Mononuclear cell (primary cell): ENCODE measurements at regions not wholly inside any gene's neighbourhood (a gene's known extent, or its start where the extent isn't known, plus 50 kb on each side); places are given as distances from the start of the nearest gene placed in this dataset.

Source experiments
- H3K27me3 ChIP-seq: 2 replicates; pipeline ENCODE4 v1.6.0; 2011; ENCODE audit warnings: low read length, control low read depth; ENCODE audit not compliant: insufficient read depth
- H3K4me1 ChIP-seq: 2 replicates; pipeline ENCODE4 v1.5.1; 2011; ENCODE audit warnings: mild to moderate bottlenecking, low read length, control low read depth; ENCODE audit not compliant: insufficient read depth
- H3K4me3 ChIP-seq: 2 replicates; pipeline ENCODE4 v1.5.1; 2011; ENCODE audit warnings: mild to moderate bottlenecking, low read length, moderate library complexity
- H3K9me3 ChIP-seq: 2 replicates; pipeline ENCODE4 v1.5.1; 2011; ENCODE audit warnings: low read depth, mild to moderate bottlenecking, control low read depth, low read length

- Histone ChIP-seq H3K27me3 (no peaks in the 10 kb centered on the region), H3K4me3 (no peak overlapping the region), H3K4me1 (no peaks in the 10 kb centered on the region), H3K9me3 (no peaks in the 10 kb centered on the region)
These were observed 613.3 kb upstream of the CADM1 start for GRCh38 chr11:116117331-116118137.

DNA sequence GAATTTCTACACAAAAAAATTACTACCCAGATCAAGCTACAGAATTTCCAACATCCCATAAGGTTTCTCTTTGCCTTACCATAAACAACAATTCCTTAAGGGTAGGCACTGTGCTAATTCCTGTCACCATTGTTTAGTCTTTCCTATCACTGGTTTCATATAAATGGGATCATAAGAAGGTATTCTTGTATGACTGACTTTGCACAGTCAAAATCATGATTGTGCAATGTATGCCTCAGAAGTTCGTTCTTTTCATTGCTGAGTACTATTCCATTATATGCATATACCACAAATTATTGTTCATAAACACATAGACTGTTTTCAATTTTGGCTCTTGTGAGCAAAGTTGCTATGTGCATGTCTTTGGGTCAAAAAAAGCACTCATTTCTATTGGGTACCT lies 611.6 kb upstream of the CADM1 start:
- no peak overlapping the region for H3K4me3 ChIP-seq
- no peaks in the 10 kb centered on the region for H3K9me3 ChIP-seq
- H3K27me3 ChIP-seq = no peaks in the 10 kb centered on the region
- no peaks in the 10 kb centered on the region for H3K4me1 ChIP-seq

DNA sequence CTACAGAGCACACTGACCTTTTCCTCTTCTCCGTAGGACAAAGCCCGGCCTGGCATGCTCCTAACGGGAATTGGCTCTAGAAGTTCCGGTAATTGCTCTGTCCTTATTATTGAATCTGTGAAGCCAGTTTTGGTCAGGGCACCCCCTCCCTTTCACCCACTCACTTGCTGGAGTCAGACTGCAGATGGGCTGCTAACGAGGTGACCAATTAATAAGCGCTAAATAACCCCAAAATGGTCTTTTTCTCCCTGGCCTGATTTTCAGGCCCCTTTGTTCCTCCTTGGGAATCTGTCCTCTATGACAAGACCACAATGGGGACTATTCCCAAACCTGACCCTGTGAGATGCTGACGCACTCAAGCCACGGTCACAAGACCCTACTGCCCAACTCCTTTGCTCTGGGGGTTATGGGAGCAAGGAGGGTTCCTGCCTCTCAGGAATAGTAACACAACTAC lies 610.0 kb upstream of the CADM1 start:
- Histone ChIP-seq H3K9me3 (no peaks in the 10 kb centered on the region), H3K27me3 (no peaks in the 10 kb centered on the region), H3K4me1 (no peaks in the 10 kb centered on the region), H3K4me3 (no peak overlapping the region)

DNA sequence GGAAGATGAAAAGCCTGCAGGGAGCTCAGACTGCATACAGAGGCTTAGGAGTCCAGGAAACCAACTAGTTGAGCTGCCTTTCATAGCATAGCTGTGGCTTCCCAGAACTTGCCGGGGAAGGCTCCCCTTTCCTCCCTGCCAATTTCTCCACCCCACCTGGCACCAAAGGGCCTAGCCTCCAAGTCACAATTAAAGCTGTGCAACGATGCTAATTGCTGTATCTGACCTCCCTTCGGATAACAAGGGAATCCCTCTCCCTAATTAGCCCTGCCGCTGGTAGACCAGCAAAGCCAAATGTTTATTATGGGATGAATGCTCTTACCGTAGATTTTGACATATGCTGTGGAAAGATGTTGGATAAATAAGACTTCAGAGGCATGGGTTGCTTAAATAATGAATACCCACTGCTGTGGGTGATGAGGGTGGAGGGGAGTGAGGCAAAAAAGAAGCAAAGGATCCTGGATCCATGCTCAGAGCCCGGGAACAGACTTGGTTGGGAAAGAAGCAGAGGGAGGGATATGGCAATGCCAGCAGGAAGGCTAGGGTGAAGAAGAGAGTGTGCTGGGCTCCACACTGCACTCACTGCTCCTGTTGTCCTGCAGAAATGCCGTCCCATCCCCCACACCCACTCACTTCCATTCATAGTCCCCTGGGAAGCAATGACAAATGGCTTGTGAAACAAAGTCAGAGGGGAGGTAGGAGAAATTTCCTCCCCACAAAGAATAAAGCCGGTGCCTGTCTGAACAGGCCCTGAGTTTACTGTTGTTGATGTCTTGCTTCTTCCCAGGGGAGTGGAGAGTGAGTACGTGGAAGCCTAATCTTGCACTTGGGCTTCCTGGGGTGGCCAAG lies 608.1 kb upstream of the CADM1 start:
- no peak overlapping the region for H3K4me3 ChIP-seq

GRCh38 chr11:116111546-116111945 lies 607.3 kb upstream of the CADM1 start:
- H3K4me1 ChIP-seq = no peaks in the 10 kb centered on the region
- no peak overlapping the region for H3K4me3 ChIP-seq
- no peaks in the 10 kb centered on the region for H3K9me3 ChIP-seq
- H3K27me3 ChIP-seq = no peaks in the 10 kb centered on the region

More for the DNA sequence above, 608.1 kb upstream of the CADM1 start:
- Histone ChIP-seq H3K27me3 (no peaks in the 10 kb centered on the region), H3K9me3 (no peaks in the 10 kb centered on the region), H3K4me1 (no peaks in the 10 kb centered on the region)

DNA sequence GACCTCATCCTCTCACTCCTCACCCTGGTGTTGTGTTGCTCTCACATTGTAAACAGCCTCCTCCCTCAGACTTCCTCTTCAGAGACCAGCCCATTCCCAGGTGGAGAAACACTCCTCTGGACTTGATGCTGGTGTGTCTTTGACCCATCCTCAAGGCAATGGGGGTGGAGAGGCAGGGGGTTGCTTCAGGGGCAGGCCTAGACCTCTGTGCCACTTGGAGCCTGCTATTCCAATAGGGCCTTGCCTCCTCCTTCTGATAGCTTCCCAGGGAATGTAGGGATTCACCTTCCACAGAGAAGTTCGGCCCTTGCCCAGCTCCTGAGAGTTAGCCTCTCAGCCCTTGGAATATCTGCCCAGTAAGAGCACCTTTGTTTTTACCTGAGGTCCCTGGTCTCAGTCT lies 606.6 kb upstream of the CADM1 start:
- Histone ChIP-seq H3K4me1 (no peaks in the 10 kb centered on the region), H3K4me3 (no peak overlapping the region), H3K9me3 (no peaks in the 10 kb centered on the region), H3K27me3 (no peaks in the 10 kb centered on the region)

DNA sequence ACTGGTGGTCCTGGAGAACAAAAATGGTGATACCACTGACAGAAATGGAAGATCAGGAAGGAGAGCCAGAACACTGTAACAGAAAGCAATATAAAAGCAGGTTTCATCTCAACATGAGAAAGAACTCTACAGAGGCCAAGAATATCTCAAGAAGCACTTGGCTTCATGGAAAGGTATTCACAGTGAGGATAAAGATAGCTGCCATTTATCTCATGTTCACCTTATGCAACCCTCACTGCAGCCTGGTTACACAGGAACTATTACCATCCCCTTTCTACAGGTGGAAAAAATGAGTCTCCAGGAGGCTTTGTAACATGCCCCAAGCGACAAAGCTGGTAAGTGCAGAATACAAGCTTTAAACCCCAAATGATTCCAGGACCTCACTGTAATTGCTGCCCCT lies 606.1 kb upstream of the CADM1 start:
- Histone ChIP-seq H3K27me3 (no peaks in the 10 kb centered on the region), H3K9me3 (no peaks in the 10 kb centered on the region), H3K4me3 (no peak overlapping the region), H3K4me1 (no peaks in the 10 kb centered on the region)

- H3K9me3 ChIP-seq = no peaks in the 10 kb centered on the region
- H3K27me3 ChIP-seq = no peaks in the 10 kb centered on the region
These were observed 605.0 kb upstream of the CADM1 start for GRCh38 chr11:116109228-116109627.

DNA sequence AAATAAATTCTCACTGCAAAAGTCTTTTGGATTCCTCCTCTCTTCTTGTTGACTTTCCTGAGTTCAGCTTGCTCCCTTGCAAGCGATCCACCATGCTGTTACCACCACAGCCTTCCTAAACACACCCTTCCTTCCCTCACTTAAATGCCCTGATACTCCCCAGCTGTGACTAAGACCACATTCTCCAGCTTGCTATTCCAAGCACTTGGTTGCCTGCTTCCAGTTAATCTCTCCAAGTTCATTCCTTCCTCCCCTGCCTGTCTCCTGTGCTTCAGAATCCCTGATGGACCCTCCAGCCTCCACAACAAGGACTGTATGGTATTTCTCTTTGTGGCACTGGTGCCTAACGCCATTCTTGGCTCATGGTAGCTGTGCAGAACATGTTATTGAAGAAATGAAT lies 603.9 kb upstream of the CADM1 start:
- no peak overlapping the region for H3K4me3 ChIP-seq
- no peaks in the 10 kb centered on the region for H3K4me1 ChIP-seq
- no peaks in the 10 kb centered on the region for H3K9me3 ChIP-seq
- H3K27me3 ChIP-seq = no peaks in the 10 kb centered on the region

More at GRCh38 chr11:116109228-116109627, 605.0 kb upstream of the CADM1 start:
- Histone ChIP-seq H3K4me1 (no peaks in the 10 kb centered on the region), H3K4me3 (no peak overlapping the region)

DNA sequence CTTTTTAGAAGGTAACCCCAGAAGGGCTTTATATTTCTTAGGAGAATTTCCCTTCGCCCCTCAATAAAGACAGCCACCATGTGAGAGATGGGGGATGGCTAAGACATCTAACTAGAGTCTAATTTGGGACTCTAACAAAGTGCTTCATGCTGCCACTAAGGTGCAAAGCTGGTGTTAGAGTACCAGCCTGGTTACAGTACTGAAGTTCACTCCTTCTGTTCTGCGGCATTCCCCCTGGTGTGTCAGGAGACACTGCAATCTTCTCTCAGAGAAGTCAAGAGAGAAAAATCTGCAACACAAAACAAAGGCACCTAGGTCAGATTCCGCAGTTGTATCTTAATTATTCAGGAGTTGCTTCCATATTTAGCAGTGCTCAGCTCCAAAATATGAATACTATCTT lies 603.0 kb upstream of the CADM1 start:
- H3K9me3 ChIP-seq = no peaks in the 10 kb centered on the region
- no peaks in the 10 kb centered on the region for H3K27me3 ChIP-seq
- no peak overlapping the region for H3K4me3 ChIP-seq
- H3K4me1 ChIP-seq = no peaks in the 10 kb centered on the region

- Histone ChIP-seq H3K4me3 (no peak overlapping the region), H3K27me3 (no peaks in the 10 kb centered on the region), H3K4me1 (no peaks in the 10 kb centered on the region), H3K9me3 (no peaks in the 10 kb centered on the region)
These were observed 600.4 kb upstream of the CADM1 start for GRCh38 chr11:116104498-116105174.

DNA sequence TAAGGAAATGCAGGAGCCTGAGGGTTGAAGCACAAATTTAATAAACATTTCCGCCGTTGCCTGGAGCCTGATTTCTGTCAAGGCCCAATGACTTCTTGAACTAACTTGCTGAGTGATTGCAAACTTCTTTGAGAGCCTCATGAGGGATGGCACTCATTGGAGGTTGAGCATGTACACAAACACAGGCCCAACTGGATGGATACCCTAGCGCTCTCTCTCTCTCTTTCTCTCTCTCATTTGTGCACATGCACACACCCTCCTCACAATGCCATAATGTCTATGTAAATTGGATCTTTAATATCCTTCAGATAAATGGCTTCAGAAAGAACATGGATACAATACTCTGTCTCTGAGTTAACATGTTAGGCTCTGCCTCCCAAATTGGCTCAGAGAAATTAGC lies 597.7 kb upstream of the CADM1 start:
- H3K4me1 ChIP-seq = no peaks in the 10 kb centered on the region
- H3K27me3 ChIP-seq = no peaks in the 10 kb centered on the region
- no peaks in the 10 kb centered on the region for H3K9me3 ChIP-seq
- H3K4me3 ChIP-seq = no peak overlapping the region

DNA sequence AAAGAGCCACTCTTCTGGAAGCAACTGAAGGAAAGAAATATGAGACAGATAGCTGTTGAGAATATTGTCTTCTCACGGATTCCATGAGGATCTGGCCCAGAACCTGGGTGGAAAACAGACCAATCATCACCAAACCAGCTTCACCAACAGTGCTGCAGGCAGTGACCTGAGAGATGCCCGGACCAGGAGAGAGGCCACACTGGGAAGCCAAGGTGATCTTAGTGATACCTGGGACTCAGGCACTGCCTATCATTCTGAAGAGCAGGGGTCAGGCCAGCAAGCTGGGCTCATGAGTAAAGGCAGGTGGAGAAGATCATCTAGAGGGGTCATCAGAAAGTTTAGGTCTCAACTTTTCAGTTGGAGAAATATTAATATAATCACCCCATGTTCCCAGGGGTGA lies 595.8 kb upstream of the CADM1 start:
- no peaks in the 10 kb centered on the region for H3K4me1 ChIP-seq

GRCh38 chr11:116099541-116099940 lies 595.3 kb upstream of the CADM1 start:
- no peak overlapping the region for H3K4me3 ChIP-seq
- H3K9me3 ChIP-seq = no peaks in the 10 kb centered on the region
- no peaks in the 10 kb centered on the region for H3K4me1 ChIP-seq
- no peaks in the 10 kb centered on the region for H3K27me3 ChIP-seq

More for the DNA sequence above, 595.8 kb upstream of the CADM1 start:
- H3K27me3 ChIP-seq = no peaks in the 10 kb centered on the region
- no peak overlapping the region for H3K4me3 ChIP-seq
- H3K9me3 ChIP-seq = no peaks in the 10 kb centered on the region
